DOHH2 (cell line): ENCODE measurements at regions not wholly inside any gene's neighbourhood (a gene's known extent, or its start where the extent isn't known, plus 50 kb on each side); places are given as distances from the start of the nearest gene placed in this dataset.

Experiments
- H3F3A ChIP-seq: fragments of 200-600 bp; sonication (generic), shearing (Covaris generic); 2 replicates; pipeline ENCODE4 v1.6.0; 2016; ENCODE audit warnings: antibody characterized with exemption, mild to moderate bottlenecking; ENCODE audit not compliant: control insufficient read depth, insufficient read depth
- H3K27ac ChIP-seq: fragments of 200-600 bp; sonication (generic); 2 replicates; pipeline ENCODE4 v1.5.1; 2014; ENCODE audit warnings: low read depth, mild to moderate bottlenecking, low read length, moderate library complexity
- H3K27me3 ChIP-seq: fragments of 200-600 bp; sonication (generic); 2 replicates; pipeline ENCODE4 v1.6.1; 2014; ENCODE audit warnings: mild to moderate bottlenecking, low read length, mixed read lengths; ENCODE audit not compliant: control insufficient read depth
- H3K36me3 ChIP-seq: fragments of 200-600 bp; sonication (generic); 2 replicates; pipeline ENCODE4 v1.6.1; 2014; ENCODE audit warnings: mild to moderate bottlenecking, low read length, moderate library complexity, mixed read lengths; ENCODE audit not compliant: control insufficient read depth
- H3K4me1 ChIP-seq: fragments of 200-600 bp; sonication (generic); 2 replicates; pipeline ENCODE4 v1.6.1; 2014; ENCODE audit warnings: mild to moderate bottlenecking, low read length, mixed read lengths; ENCODE audit not compliant: control insufficient read depth
- H3K4me2 ChIP-seq: fragments of 200-600 bp; sonication (generic); 2 replicates; pipeline ENCODE4 v1.6.0; 2014; ENCODE audit warnings: mild to moderate bottlenecking, low read length, moderate library complexity
- H3K4me3 ChIP-seq: fragments of 200-600 bp; sonication (generic); 2 replicates; pipeline ENCODE4 v1.5.1; 2014; ENCODE audit warnings: mild to moderate bottlenecking, low read length, mixed read lengths
- H3K79me2 ChIP-seq: fragments of 200-600 bp; sonication (generic); 2 replicates; pipeline ENCODE4 v1.6.1; 2014; ENCODE audit warnings: mild to moderate bottlenecking, low read length, mixed read lengths; ENCODE audit not compliant: control insufficient read depth
- H3K9me2 ChIP-seq: fragments of 200-600 bp; sonication (generic); replicated peaks from 2 replicates; pipeline ENCODE4 v1.6.1; 2014; ENCODE audit warnings: mild to moderate bottlenecking, low read length, mixed read lengths; ENCODE audit not compliant: control insufficient read depth
- H3K9me3 ChIP-seq: fragments of 200-600 bp; sonication (generic); 2 replicates; pipeline ENCODE4 v1.6.1; 2014; ENCODE audit warnings: antibody characterized with exemption, low read length, mixed read lengths; ENCODE audit not compliant: control insufficient read depth, insufficient read depth
- H4K20me1 ChIP-seq: fragments of 200-600 bp; sonication (generic); 2 replicates; pipeline ENCODE4 v1.6.0; 2014; ENCODE audit warnings: low read depth, mild to moderate bottlenecking, antibody characterized with exemption, low read length, moderate library complexity; ENCODE audit not compliant: control insufficient read depth, insufficient read depth
- EZH2phosphoT487 ChIP-seq: fragments of 200-600 bp; sonication (generic); IDR thresholded peaks from 2 replicates; pipeline ENCODE4 v1.6.1; 2017; ENCODE audit warnings: borderline replicate concordance, mild to moderate bottlenecking, antibody characterized with exemption, low read length, moderate library complexity, mixed read lengths
- TF ChIP-seq, protein P1 (sequence below): fragments of 200-600 bp; sonication (generic); IDR thresholded peaks from one replicate; pipeline ENCODE4 v1.5.1; 2014; ENCODE audit warnings: antibody characterized with exemption, mild to moderate bottlenecking, low read depth, low read length; ENCODE audit not compliant: poor library complexity, severe bottlenecking

DNA sequence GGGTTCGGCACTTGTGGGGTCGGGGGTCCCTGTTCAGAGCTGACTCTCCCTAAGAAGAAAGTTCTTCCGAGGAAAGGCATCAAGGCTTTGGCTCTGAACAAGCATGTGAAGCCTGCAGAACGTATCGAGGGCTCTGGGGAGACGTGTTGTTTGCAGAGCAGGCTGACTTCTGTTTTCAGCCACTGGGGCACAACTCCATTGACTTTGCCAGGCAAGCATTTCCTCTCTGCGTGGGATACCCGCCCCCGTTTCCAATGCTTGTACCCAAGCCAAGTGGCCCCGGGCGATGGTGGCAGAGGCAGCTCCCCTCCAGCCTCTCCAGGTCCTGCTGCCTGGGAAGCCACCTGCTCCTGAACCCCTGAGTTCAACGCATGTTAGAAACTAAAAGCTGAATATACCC is 255.7 kb downstream of the RBFOX3 start:
- H3K9me2 ChIP-seq, result no peaks in the 10 kb centered on the region
- no peaks in the 10 kb centered on the region for H3F3A ChIP-seq
- H3K4me1 ChIP-seq, result no peaks in the 10 kb centered on the region
- H3K4me3 ChIP-seq, result no peak overlapping the region
- no peak overlapping the region for H3K4me2 ChIP-seq
- H3K9me3 ChIP-seq, result peaks cover 7% of the 10 kb centered on the region; the same call in 1 of the 2 replicates
- TF ChIP-seq, protein P1, sequence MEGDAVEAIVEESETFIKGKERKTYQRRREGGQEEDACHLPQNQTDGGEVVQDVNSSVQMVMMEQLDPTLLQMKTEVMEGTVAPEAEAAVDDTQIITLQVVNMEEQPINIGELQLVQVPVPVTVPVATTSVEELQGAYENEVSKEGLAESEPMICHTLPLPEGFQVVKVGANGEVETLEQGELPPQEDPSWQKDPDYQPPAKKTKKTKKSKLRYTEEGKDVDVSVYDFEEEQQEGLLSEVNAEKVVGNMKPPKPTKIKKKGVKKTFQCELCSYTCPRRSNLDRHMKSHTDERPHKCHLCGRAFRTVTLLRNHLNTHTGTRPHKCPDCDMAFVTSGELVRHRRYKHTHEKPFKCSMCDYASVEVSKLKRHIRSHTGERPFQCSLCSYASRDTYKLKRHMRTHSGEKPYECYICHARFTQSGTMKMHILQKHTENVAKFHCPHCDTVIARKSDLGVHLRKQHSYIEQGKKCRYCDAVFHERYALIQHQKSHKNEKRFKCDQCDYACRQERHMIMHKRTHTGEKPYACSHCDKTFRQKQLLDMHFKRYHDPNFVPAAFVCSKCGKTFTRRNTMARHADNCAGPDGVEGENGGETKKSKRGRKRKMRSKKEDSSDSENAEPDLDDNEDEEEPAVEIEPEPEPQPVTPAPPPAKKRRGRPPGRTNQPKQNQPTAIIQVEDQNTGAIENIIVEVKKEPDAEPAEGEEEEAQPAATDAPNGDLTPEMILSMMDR, result no peak
- TF ChIP-seq EZH2phosphoT487, result no peak
- no peaks in the 10 kb centered on the region for H4K20me1 ChIP-seq
- H3K36me3 ChIP-seq, result no peaks in the 10 kb centered on the region
- no peaks in the 10 kb centered on the region for H3K79me2 ChIP-seq
- H3K27me3 ChIP-seq, result peaks cover 5% of the 10 kb centered on the region; the same call in 1 of the 2 replicates
- no peak overlapping the region for H3K27ac ChIP-seq

DNA sequence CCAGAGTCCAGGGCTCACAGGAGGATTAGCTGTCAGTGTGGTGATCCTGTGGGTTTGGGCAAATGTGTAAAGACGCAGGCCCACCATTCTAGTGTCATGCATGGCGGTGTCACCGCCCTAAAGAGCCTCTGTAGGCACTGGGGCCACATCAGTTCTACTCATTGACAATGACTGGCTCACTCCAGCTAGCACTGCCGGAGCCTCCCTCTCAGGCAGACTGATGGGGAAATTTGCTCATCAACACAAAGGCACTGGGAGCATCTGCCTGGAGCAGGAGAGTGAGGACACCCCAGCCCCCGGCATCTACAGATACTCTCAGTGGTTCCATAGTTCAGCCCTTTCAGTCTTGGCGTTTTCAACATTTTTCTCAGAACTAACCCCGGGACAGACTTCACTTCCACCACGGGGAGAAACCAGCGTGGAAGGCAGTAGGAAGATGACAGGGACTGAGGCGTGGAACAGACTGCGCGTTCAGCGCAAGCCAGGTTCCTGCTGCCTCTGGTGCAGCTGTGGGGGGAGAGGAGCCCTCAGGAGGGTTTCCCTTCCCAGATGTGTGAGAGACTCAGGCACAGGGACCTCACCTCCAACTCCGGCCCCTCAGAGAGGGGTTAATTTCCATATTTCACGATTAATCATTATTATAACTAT is 256.6 kb downstream of the RBFOX3 start:
- H3K4me1 ChIP-seq, result no peaks in the 10 kb centered on the region
- H3K9me3 ChIP-seq, result peaks cover 7% of the 10 kb centered on the region; the same call in 1 of the 2 replicates
- H3K9me2 ChIP-seq, result no peaks in the 10 kb centered on the region
- no peaks in the 10 kb centered on the region for H4K20me1 ChIP-seq
- H3K27me3 ChIP-seq, result peaks cover 5% of the 10 kb centered on the region; the same call in 1 of the 2 replicates
- no peak overlapping the region for H3K4me3 ChIP-seq
- H3F3A ChIP-seq, result no peaks in the 10 kb centered on the region
- no peak overlapping the region for H3K27ac ChIP-seq
- H3K79me2 ChIP-seq, result no peaks in the 10 kb centered on the region
- no peak overlapping the region for H3K4me2 ChIP-seq
- no peaks in the 10 kb centered on the region for H3K36me3 ChIP-seq
- TF ChIP-seq, protein P1, result no peak
- no peak for TF ChIP-seq EZH2phosphoT487

DNA sequence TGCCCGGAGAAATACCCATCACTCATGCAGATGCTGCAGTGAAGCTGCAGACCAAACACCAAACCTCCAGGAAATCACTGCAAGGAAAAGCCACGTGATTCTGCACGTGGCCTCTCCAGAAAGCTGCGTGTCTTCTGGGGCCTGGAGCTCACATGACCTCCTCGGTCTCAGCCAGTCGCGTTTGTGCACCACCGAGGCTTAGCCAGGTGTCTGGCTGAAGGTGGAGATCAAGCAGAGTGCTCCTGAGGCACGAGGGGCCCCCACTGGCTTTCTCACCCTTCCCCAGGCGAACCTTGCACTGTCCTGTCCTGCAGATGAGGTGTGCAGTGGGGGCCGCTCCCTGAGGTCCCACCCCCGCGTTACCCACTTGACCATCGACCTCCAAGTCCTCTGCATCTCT is 257.3 kb downstream of the RBFOX3 start:
- H3K4me3 ChIP-seq, result no peak overlapping the region
- H3K9me2 ChIP-seq, result no peaks in the 10 kb centered on the region
- no peak overlapping the region for H3K27ac ChIP-seq
- H3F3A ChIP-seq, result no peaks in the 10 kb centered on the region
- peaks cover 5% of the 10 kb centered on the region; the same call in 1 of the 2 replicates for H3K27me3 ChIP-seq
- TF ChIP-seq, protein P1, result no peak
- TF ChIP-seq EZH2phosphoT487, result no peak
- no peaks in the 10 kb centered on the region for H3K79me2 ChIP-seq
- H4K20me1 ChIP-seq, result no peaks in the 10 kb centered on the region
- no peaks in the 10 kb centered on the region for H3K36me3 ChIP-seq
- H3K4me2 ChIP-seq, result no peak overlapping the region
- peaks cover 7% of the 10 kb centered on the region; the same call in 1 of the 2 replicates for H3K9me3 ChIP-seq
- no peaks in the 10 kb centered on the region for H3K4me1 ChIP-seq
